Fibroblast of mammary gland (primary cell): ENCODE measurements at regions not wholly inside any gene's neighbourhood (a gene's known extent, or its start where the extent isn't known, plus 50 kb on each side); places are given as distances from the start of the nearest gene placed in this dataset.

ENCODE experiments used
- DNase-seq: peaks from one replicate; pipeline ENCODE4 v3.0.0-alpha.2; 2010; ENCODE audit warnings: low read depth
- H3K4me3 ChIP-seq: 2 replicates; pipeline ENCODE4 v1.5.1; 2011; ENCODE audit warnings: low read depth, mild to moderate bottlenecking, low read length, moderate library complexity; ENCODE audit not compliant: control insufficient read depth
- TF ChIP-seq, protein P1 (sequence below): conservative IDR thresholded peaks from 2 replicates; pipeline ENCODE4 v1.5.1; 2011; ENCODE audit warnings: low read depth, low read length, inconsistent platforms; ENCODE audit not compliant: control insufficient read depth, insufficient read depth

- TF ChIP-seq, protein P1, sequence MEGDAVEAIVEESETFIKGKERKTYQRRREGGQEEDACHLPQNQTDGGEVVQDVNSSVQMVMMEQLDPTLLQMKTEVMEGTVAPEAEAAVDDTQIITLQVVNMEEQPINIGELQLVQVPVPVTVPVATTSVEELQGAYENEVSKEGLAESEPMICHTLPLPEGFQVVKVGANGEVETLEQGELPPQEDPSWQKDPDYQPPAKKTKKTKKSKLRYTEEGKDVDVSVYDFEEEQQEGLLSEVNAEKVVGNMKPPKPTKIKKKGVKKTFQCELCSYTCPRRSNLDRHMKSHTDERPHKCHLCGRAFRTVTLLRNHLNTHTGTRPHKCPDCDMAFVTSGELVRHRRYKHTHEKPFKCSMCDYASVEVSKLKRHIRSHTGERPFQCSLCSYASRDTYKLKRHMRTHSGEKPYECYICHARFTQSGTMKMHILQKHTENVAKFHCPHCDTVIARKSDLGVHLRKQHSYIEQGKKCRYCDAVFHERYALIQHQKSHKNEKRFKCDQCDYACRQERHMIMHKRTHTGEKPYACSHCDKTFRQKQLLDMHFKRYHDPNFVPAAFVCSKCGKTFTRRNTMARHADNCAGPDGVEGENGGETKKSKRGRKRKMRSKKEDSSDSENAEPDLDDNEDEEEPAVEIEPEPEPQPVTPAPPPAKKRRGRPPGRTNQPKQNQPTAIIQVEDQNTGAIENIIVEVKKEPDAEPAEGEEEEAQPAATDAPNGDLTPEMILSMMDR: no peak
- no peak overlapping the region for H3K4me3 ChIP-seq
- DNase-seq: no peak
Measured at GRCh38 chr17:34107019-34107418, 148.1 kb upstream of the CCL2 start.

DNA sequence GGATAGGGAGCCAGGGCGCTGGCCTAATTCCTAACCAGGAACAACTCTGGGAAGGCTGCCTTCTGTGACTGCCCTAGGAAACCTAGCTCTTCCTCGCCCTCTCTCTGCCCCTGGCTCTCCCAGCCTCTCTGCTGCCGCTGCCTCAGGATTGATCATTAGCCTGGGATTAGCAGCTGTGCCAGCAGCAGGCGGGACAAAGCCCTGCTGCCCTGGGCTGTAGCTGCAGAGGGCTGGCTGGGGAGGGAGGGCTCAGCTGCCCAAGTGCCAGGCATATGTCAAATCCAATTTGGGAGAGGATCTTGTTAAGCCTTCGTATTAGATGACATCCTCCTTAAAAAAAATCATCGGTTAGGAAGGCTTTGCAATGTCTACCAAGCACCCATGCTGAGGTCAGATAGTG lies 144.8 kb upstream of the CCL2 start:
- no peak for DNase-seq
- no peak overlapping the region for H3K4me3 ChIP-seq
- TF ChIP-seq, protein P1: no peak

GRCh38 chr17:34113089-34113488 lies 142.0 kb upstream of the CCL2 start:
- peak; percentile 22 for DNase-seq
- no peak overlapping the region for H3K4me3 ChIP-seq
- TF ChIP-seq, protein P1: no peak

- TF ChIP-seq, protein P1: no peak
- DNase-seq: no peak
- H3K4me3 ChIP-seq: no peak overlapping the region
Measured at GRCh38 chr17:34114174-34114573, 140.9 kb upstream of the CCL2 start.

DNA sequence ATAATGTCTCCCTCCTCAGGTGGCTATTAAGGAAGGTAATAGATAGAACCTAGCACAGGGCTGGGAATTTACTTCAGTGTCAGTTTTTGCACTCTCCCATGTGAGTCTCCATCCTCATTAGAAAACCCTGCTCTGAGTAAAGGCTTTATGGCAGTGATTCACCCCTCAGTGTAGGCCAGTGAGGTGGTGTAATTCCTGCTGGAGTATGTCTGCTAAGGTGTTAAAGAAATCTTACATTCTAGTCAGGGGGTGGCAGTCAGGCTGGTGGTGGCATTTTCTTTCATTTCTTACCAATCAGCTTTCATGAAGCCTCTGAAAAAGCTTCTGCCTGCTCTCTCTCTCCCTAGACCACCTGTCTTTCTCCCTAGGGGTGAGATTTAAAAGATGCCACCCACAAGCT lies 138.8 kb upstream of the CCL2 start:
- TF ChIP-seq, protein P1: no peak
- H3K4me3 ChIP-seq: no peak overlapping the region
- DNase-seq: no peak

DNA sequence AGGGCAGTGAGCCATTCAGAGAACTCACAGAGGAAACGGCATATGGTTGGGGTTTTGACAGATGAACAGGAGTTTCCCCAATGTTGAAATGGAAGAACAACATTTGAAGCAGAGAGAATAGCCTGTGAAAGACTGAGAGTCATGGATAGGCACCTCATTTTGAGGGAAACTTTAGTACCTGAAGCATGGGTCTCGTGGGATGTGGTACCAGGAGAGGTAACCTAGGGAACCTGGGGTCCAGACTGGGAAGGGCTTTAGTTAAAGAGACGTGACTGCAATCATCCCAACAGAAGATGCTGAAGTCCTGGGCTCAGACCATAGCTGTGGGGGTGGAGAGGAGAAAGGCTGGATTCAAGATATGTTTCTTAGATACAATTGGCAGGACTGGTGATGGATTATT lies 137.8 kb upstream of the CCL2 start:
- no peak overlapping the region for H3K4me3 ChIP-seq
- TF ChIP-seq, protein P1: no peak
- no peak for DNase-seq

DNA sequence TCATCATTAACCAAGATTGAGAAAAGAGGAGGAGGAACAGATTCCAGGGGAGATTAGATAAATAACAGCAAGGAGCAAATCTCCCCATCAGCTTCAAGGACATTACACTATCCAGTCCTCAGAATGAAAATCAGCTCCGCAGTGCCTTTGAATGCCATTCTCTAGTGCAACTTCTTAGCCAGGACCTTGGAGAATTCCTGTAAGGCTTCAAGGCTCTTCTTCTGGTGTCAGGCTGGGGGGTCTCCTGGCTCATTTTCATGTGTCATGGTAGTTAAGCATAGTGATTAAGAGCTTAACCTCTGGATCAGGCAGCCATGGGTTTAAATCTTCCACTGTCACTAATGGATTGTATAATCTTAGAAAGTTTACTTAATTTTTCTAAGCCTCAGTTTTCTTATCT lies 137.3 kb upstream of the CCL2 start:
- H3K4me3 ChIP-seq: no peak overlapping the region
- TF ChIP-seq, protein P1: no peak
- DNase-seq: no peak
